Gastroesophageal sphincter (tissue), 4 donors: ENCODE measurements at regions not wholly inside any gene's neighbourhood (a gene's known extent, or its start where the extent isn't known, plus 50 kb on each side); places are given as distances from the start of the nearest gene placed in this dataset.

ENCODE experiments used
- ATAC-seq: fragments of 150-250 bp; one replicate; pipeline ENCODE4 v1.9.1; 2016; ENCODE audit warnings: mild to moderate bottlenecking, moderate library complexity
- H3K27ac ChIP-seq, 4 donors: fragments of 200-600 bp; sonication (generic) in 3 of 4; 1 replicate in 3 of 4; 2 replicates in 1 of 4; pipeline ENCODE4 v1.5.1; 2016 to 2019
- H3K27me3 ChIP-seq: fragments of 200-600 bp; sonication (generic); one replicate; pipeline ENCODE4 v1.5.1; 2019
- H3K36me3 ChIP-seq, 2 donors: fragments of 200-600 bp; sonication (generic); one replicate each; pipeline ENCODE4 v1.5.1; 2019; ENCODE audit warnings: control low read depth in 1 of 2
- H3K4me1 ChIP-seq, 3 donors: fragments of 200-600 bp; sonication (generic); 1 replicate in 2 of 3; 2 replicates in 1 of 3; pipeline ENCODE4 v1.5.1; 2016 to 2019; ENCODE audit warnings: control low read depth in 2 of 3
- H3K4me3 ChIP-seq, 2 donors: fragments of 200-600 bp; sonication (generic); one replicate each; pipeline ENCODE4 v1.5.1; 2019; ENCODE audit warnings: mild to moderate bottlenecking in 1 of 2, moderate library complexity in 1 of 2
- H3K9me3 ChIP-seq, 3 donors: fragments of 200-600 bp; sonication (generic); one replicate each; pipeline ENCODE4 v1.5.1; 2017 to 2019; ENCODE audit warnings: control low read depth in 2 of 3
- EP300 ChIP-seq: sonication (generic); formaldehyde crosslinking; IDR thresholded peaks from one replicate; pipeline ENCODE4 v1.6.1; 2017; ENCODE audit warnings: antibody characterized with exemption, mild to moderate bottlenecking
- POLR2A ChIP-seq, 2 donors: fragments of 450-650 bp; IDR thresholded peaks; one replicate each; pipeline ENCODE4 v1.6.1; 2017; ENCODE audit warnings: antibody characterized with exemption in 2 of 2, mild to moderate bottlenecking in 2 of 2, moderate library complexity in 1 of 2
- POLR2AphosphoS5 ChIP-seq: sonication (generic); formaldehyde crosslinking; IDR thresholded peaks from one replicate; pipeline ENCODE4 v1.6.1; 2017; ENCODE audit warnings: antibody characterized with exemption
- WGBS, 2 donors: methylation state at CpG; one replicate each; pipeline ENCODE4 v1.1.5; 2018; ENCODE audit warnings: low coverage in 1 of 2; 5-methylcytosine and 5-hydroxymethylcytosine counted together
- TF ChIP-seq, protein P1 (sequence below), 4 experiments: fragments of 200-600 bp in 2 of 4; fragments of 450-650 bp in 2 of 4; sonication (generic) in 1 of 4; IDR thresholded peaks; one replicate each; pipeline ENCODE4 v1.5.1; 2017 to 2019; ENCODE audit warnings: antibody characterized with exemption in 4 of 4, mild to moderate bottlenecking in 2 of 4, moderate library complexity in 2 of 4

DNA sequence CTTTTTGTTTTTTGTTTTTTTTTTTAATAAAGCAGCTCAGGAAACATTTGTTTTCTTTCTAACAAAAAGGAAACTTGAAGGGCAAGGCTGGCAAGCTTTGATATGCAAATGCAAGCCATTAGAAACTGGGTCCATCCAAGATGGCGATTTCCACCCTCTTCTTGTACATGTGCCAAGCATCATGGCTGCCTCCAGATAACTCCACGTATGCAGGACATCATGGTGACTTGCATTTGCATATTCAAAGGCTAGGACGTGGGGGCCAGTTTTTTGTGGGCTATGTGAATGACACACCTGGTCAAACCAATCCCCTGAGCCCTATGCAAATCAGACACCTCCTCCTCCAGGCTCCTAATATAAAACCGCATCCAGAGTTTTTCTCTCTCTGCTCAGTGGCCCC is 692.6 kb downstream of the FAM133A start:
- no peak overlapping the region for H3K4me3 ChIP-seq
- no peaks in the 10 kb centered on the region for H3K27me3 ChIP-seq
- 67 to 80% methylated on average over 2 to 3 of the region's 4 CpGs for WGBS, 2 donors
- ATAC-seq: no peak
- no peaks in the 10 kb centered on the region for H3K4me1 ChIP-seq
- TF ChIP-seq POLR2AphosphoS5: no peak
- TF ChIP-seq, protein P1, sequence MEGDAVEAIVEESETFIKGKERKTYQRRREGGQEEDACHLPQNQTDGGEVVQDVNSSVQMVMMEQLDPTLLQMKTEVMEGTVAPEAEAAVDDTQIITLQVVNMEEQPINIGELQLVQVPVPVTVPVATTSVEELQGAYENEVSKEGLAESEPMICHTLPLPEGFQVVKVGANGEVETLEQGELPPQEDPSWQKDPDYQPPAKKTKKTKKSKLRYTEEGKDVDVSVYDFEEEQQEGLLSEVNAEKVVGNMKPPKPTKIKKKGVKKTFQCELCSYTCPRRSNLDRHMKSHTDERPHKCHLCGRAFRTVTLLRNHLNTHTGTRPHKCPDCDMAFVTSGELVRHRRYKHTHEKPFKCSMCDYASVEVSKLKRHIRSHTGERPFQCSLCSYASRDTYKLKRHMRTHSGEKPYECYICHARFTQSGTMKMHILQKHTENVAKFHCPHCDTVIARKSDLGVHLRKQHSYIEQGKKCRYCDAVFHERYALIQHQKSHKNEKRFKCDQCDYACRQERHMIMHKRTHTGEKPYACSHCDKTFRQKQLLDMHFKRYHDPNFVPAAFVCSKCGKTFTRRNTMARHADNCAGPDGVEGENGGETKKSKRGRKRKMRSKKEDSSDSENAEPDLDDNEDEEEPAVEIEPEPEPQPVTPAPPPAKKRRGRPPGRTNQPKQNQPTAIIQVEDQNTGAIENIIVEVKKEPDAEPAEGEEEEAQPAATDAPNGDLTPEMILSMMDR (IDR thresholded peaks at IDR 0.05): no peak
- TF ChIP-seq POLR2A (IDR thresholded peaks at IDR 0.05): no peak
- TF ChIP-seq EP300: no peak
- H3K27ac ChIP-seq: no peak overlapping the region
- H3K9me3 ChIP-seq: no peaks in the 10 kb centered on the region
- no peaks in the 10 kb centered on the region for H3K36me3 ChIP-seq

DNA sequence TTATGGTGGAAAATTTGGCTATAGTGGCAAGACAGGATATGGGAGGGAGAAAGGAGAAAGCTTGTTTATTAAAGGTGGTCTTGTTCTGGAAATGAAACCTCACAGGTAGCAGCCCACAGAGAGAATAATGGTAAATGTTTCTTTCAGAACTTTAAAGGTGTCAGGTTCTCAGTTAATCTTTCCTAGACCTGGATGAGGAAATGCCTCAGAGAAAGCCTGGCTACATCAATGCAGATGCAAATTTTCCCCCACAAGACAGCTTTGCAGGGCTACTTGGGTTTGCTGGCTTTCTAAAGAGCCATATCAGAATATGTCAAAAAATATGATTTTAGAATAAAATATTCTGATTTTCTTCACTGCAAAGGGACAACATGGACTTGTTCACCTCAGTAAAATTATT is 715.0 kb downstream of the FAM133A start:
- TF ChIP-seq POLR2A (IDR thresholded peaks at IDR 0.05): no peak
- TF ChIP-seq, protein P1 (IDR thresholded peaks at IDR 0.05): no peak
- TF ChIP-seq POLR2AphosphoS5: no peak
- TF ChIP-seq EP300: no peak
- no peaks in the 10 kb centered on the region for H3K36me3 ChIP-seq
- no peak for ATAC-seq
- no peak overlapping the region for H3K27ac ChIP-seq
- H3K4me1 ChIP-seq: no peaks in the 10 kb centered on the region
- H3K4me3 ChIP-seq: no peak overlapping the region
- peaks cover 0 to 5% (median 0%) of the 10 kb centered on the region in 3 donors for H3K9me3 ChIP-seq
- H3K27me3 ChIP-seq: no peaks in the 10 kb centered on the region

- H3K27ac ChIP-seq: no peak overlapping the region
- TF ChIP-seq EP300 (no peak), POLR2A (IDR thresholded peaks at IDR 0.05) (no peak), POLR2AphosphoS5 (no peak)
- TF ChIP-seq, protein P1 (IDR thresholded peaks at IDR 0.05): no peak
- no peaks in the 10 kb centered on the region for H3K9me3 ChIP-seq
- no peak overlapping the region for H3K4me3 ChIP-seq
- no CpG with 5 or more reads among the region's 2 CpGs for WGBS, 2 donors
- no peak for ATAC-seq
- no peaks in the 10 kb centered on the region for H3K4me1 ChIP-seq
- no peaks in the 10 kb centered on the region for H3K27me3 ChIP-seq
- H3K36me3 ChIP-seq: no peaks in the 10 kb centered on the region
Observed at GRCh38 chrX:94400488-94400887, 726.5 kb downstream of the FAM133A start.

- Histone ChIP-seq H3K9me3 (no peaks in the 10 kb centered on the region), H3K36me3 (no peaks in the 10 kb centered on the region), H3K4me3 (no peak overlapping the region), H3K27me3 (no peaks in the 10 kb centered on the region), H3K4me1 (no peaks in the 10 kb centered on the region), H3K27ac (no peak overlapping the region)
- ATAC-seq: no peak
- TF ChIP-seq POLR2AphosphoS5 (no peak), EP300 (no peak), POLR2A (IDR thresholded peaks at IDR 0.05) (no peak)
- TF ChIP-seq, protein P1 (IDR thresholded peaks at IDR 0.05): no peak
- WGBS, 2 donors: 100% methylated on average over 1 of the region's 2 CpGs; no CpG with 5 or more reads in 1 of the 2 donors
Observed at GRCh38 chrX:94401426-94401825, 727.4 kb downstream of the FAM133A start.

- Histone ChIP-seq H3K27me3 (no peaks in the 10 kb centered on the region), H3K27ac (no peak overlapping the region), H3K9me3 (no peaks in the 10 kb centered on the region), H3K4me3 (no peak overlapping the region), H3K36me3 (no peaks in the 10 kb centered on the region), H3K4me1 (no peaks in the 10 kb centered on the region)
- WGBS, 2 donors: 60 to 93% methylated on average over 1 to 3 of the region's 4 CpGs
- TF ChIP-seq POLR2AphosphoS5: no peak
- no peak for TF ChIP-seq POLR2A (IDR thresholded peaks at IDR 0.05)
- no peak for TF ChIP-seq EP300
- TF ChIP-seq, protein P1 (IDR thresholded peaks at IDR 0.05): no peak
- no peak for ATAC-seq
Observed at GRCh38 chrX:94414746-94415145, 740.7 kb downstream of the FAM133A start.
